ENCODE measurements at regions not wholly inside any gene's neighbourhood (a gene's known extent, or its start where the extent isn't known, plus 50 kb on each side); places are given as distances from the start of the nearest gene placed in this dataset.

GRCh38 chr3:36250191-36250590 is 130.1 kb upstream of the STAC start:
- Histone ChIP-seq H2AFZ (ENCODE audit: low read length) (0 out of 2 replicates have a peak overlapping the region, but pooled peaks have one; percentile 27), H2BK12ac (ENCODE audit: low read depth, low read length) (no peak overlapping the region), H3K9me3 (ENCODE audit: insufficient read depth in 2 of 2, low read depth in 1 of 2, low read length in 1 of 2) (no peaks in the 10 kb centered on the region), H4K8ac (ENCODE audit: extremely low read depth, insufficient read depth, low read length) (peak overlapping the region; percentile 75; the same call in 1 of the 2 replicates), H2BK5ac (ENCODE audit: low read depth, low read length) (no peak overlapping the region), H2BK20ac (ENCODE audit: low read length) (no peak overlapping the region), H3K4me3 (ENCODE audit: extremely low read depth in 1 of 4, insufficient read depth in 2 of 4, low read depth in 3 of 4, low read length in 4 of 4) (no peak overlapping the region), H3K23me2 (ENCODE audit: low read depth, low read length) (no peaks in the 10 kb centered on the region), H3K56ac (replicated peaks; ENCODE audit: insufficient read length, low read depth, low read length) (no peak overlapping the region), H4K20me1 (replicated peaks in 1 of 2; ENCODE audit: control insufficient read depth in 1 of 2, insufficient read depth in 2 of 2, low read length in 2 of 2) (no peaks in the 10 kb centered on the region), H3K27ac (ENCODE audit: low read depth, low read length) (no peak overlapping the region), H3K27me3 (replicated peaks in 1 of 4; ENCODE audit: control insufficient read depth in 3 of 4, extremely low read depth in 1 of 4, insufficient read depth in 3 of 4, low read length in 3 of 4) (no peaks in the 10 kb centered on the region), H2AK5ac (ENCODE audit: low read depth, low read length) (no peak overlapping the region), H3K14ac (ENCODE audit: insufficient read length) (no peak overlapping the region), H3K9ac (replicated peaks in 1 of 4; ENCODE audit: extremely low read depth in 1 of 4, low read depth in 3 of 4, low read length in 3 of 4) (no peak overlapping the region), H4K91ac (replicated peaks; ENCODE audit: insufficient read length, low read length) (no peak overlapping the region), H3K36me3 (ENCODE audit: control insufficient read depth in 2 of 4, insufficient read depth in 4 of 4, low read length in 3 of 4) (no peaks in the 10 kb centered on the region), H3K4me1 (replicated peaks in 1 of 4; ENCODE audit: control insufficient read depth in 3 of 4, insufficient read depth in 4 of 4, low read length in 3 of 4) (peaks cover 0 to 4% (median 0%) of the 10 kb centered on the region in 4 experiments; a peak in 2 of 7 replicates), H2BK120ac (replicated peaks; ENCODE audit: low read depth, low read length) (no peak overlapping the region), H3K18ac (ENCODE audit: extremely low read depth, low read length) (no peak overlapping the region; the same call in 1 of the 2 replicates), H2BK15ac (ENCODE audit: low read length) (no peak overlapping the region), H3K79me1 (ENCODE audit: low read depth, low read length) (no peaks in the 10 kb centered on the region), H3K4ac (replicated peaks; ENCODE audit: insufficient read length, low read depth, low read length) (no peak overlapping the region), H3K79me2 (ENCODE audit: control insufficient read depth in 1 of 2, insufficient read depth in 2 of 2, low read length in 2 of 2) (no peaks in the 10 kb centered on the region), H4K5ac (ENCODE audit: insufficient read length, low read depth, low read length) (no peak overlapping the region), H3K23ac (ENCODE audit: insufficient read length) (no peak overlapping the region), H3K4me2 (ENCODE audit: insufficient read depth in 1 of 2, low read depth in 2 of 2, low read length in 2 of 2) (no peak overlapping the region)
- ChIA-PET CTCF (ENCODE audit: partially characterized antibody) (interaction anchor here (1.4 kb wide), 1 partner anchor 158 kb away, joined by 3 read pairs; no protein-coding TSS in a partner anchor), POLR2A (ENCODE audit: partially characterized antibody) (no interaction called here)
- WGBS, 2 experiments (ENCODE audit: extremely low coverage in 1 of 2, insufficient coverage in 1 of 2, insufficient read length in 1 of 2, insufficient replicate concordance in 2 of 2, low coverage in 1 of 2, low lambda C conversion rate in 2 of 2, missing lambda C conversion rate in 1 of 2) = 100% methylated on average over 1 of the region's 1 CpG; no CpG with 5 or more reads in 1 of the 2 experiments
- DNase-seq (ENCODE audit: low read depth in 1 of 2, low spot score in 2 of 2) (no peak), FAIRE-seq (no peak)
- no peak for TF ChIP-seq ZNF274 (IDR thresholded peaks at IDR 0.05; ENCODE audit: borderline replicate concordance, extremely low read depth, low read length)
- TF ChIP-seq EZH2 (IDR thresholded peaks at IDR 0.05; ENCODE audit: low read depth, low read length, severe bottlenecking) = no peak
- no peak for TF ChIP-seq TAF1 (IDR thresholded peaks at IDR 0.05; ENCODE audit: low read depth, low read length)
- TF ChIP-seq KDM1A (IDR thresholded peaks at IDR 0.05; ENCODE audit: borderline replicate concordance, low read length) = no peak
- TF ChIP-seq BACH1 (IDR thresholded peaks at IDR 0.05; ENCODE audit: low read length) = no peak
- no peak for TF ChIP-seq NRF1 (IDR thresholded peaks at IDR 0.05; ENCODE audit: low read depth, low read length)
- TF ChIP-seq HDAC6 (IDR thresholded peaks at IDR 0.05; ENCODE audit: low read depth, low read length) = no peak
- no peak for TF ChIP-seq FOSL1 (IDR thresholded peaks at IDR 0.05; ENCODE audit: insufficient read depth, low read depth, low read length)
- no peak for TF ChIP-seq POLR2A (IDR thresholded peaks at IDR 0.05; ENCODE audit: control extremely low read depth in 1 of 2, low read depth in 2 of 2, low read length in 2 of 2)
- no peak for TF ChIP-seq EGR1 (IDR thresholded peaks at IDR 0.05; ENCODE audit: borderline replicate concordance, low read depth, low read length)
- TF ChIP-seq CHD1 (IDR thresholded peaks at IDR 0.05; ENCODE audit: low read depth, low read length) = no peak
- TF ChIP-seq CBX5 (IDR thresholded peaks at IDR 0.05; ENCODE audit: low read depth, low read length) = no peak
- TF ChIP-seq SIN3A (conservative IDR thresholded peaks at IDR 0.05 in 1 of 2, IDR thresholded peaks at IDR 0.05 in 1 of 2; ENCODE audit: low read depth in 1 of 2, low read length in 2 of 2) = no peak
- no peak for TF ChIP-seq MAX (IDR thresholded peaks at IDR 0.05)
- no peak for TF ChIP-seq SUZ12 (IDR thresholded peaks at IDR 0.05; ENCODE audit: low read length)
- TF ChIP-seq CEBPB (IDR thresholded peaks at IDR 0.05; ENCODE audit: low read depth, low read length) = no peak

All from H1 (cell line).